Fibroblast of the conjunctiva (primary cell): ENCODE measurements at regions not wholly inside any gene's neighbourhood (a gene's known extent, or its start where the extent isn't known, plus 50 kb on each side); places are given as distances from the start of the nearest gene placed in this dataset.

ENCODE experiments used
- DNase-seq: peaks from one replicate; pipeline ENCODE4 v3.0.0-alpha.2; 2010; ENCODE audit warnings: low read depth

- no peak for DNase-seq
These were observed 147.5 kb upstream of the RBFOX1 start for GRCh38 chr16:7185165-7185564.

GRCh38 chr16:7183768-7184167, 148.9 kb upstream of the RBFOX1 start:
- DNase-seq = no peak

- DNase-seq = no peak
These were observed 150.0 kb upstream of the RBFOX1 start for GRCh38 chr16:7182510-7183109.

GRCh38 chr16:7177875-7178274, 154.8 kb upstream of the RBFOX1 start:
- no peak for DNase-seq

GRCh38 chr16:7171151-7171550, 161.5 kb upstream of the RBFOX1 start:
- no peak for DNase-seq

- no peak for DNase-seq
These were observed 165.0 kb upstream of the RBFOX1 start for GRCh38 chr16:7167626-7168025.

- DNase-seq = no peak
These were observed 170.8 kb upstream of the RBFOX1 start for GRCh38 chr16:7161891-7162290.

GRCh38 chr16:7160093-7160492, 172.6 kb upstream of the RBFOX1 start:
- no peak for DNase-seq

GRCh38 chr16:7158481-7158880, 174.2 kb upstream of the RBFOX1 start:
- no peak for DNase-seq

GRCh38 chr16:7150230-7150629, 182.4 kb upstream of the RBFOX1 start:
- no peak for DNase-seq

- DNase-seq = no peak
These were observed 184.0 kb upstream of the RBFOX1 start for GRCh38 chr16:7148606-7149005.

- DNase-seq = no peak
These were observed 191.7 kb upstream of the RBFOX1 start for GRCh38 chr16:7140899-7141298.

GRCh38 chr16:7137560-7138330, 194.9 kb upstream of the RBFOX1 start:
- DNase-seq = no peak

GRCh38 chr16:7132465-7132864, 200.2 kb upstream of the RBFOX1 start:
- DNase-seq = no peak

- DNase-seq = no peak
These were observed 207.9 kb upstream of the RBFOX1 start for GRCh38 chr16:7124701-7125100.

- DNase-seq = no peak
These were observed 208.4 kb upstream of the RBFOX1 start for GRCh38 chr16:7124242-7124641.

- no peak for DNase-seq
These were observed 215.9 kb upstream of the RBFOX1 start for GRCh38 chr16:7116734-7117133.

GRCh38 chr16:7115898-7116297, 216.7 kb upstream of the RBFOX1 start:
- no peak for DNase-seq

GRCh38 chr16:7113949-7114348, 218.7 kb upstream of the RBFOX1 start:
- no peak for DNase-seq

GRCh38 chr16:7113395-7113794, 219.2 kb upstream of the RBFOX1 start:
- no peak for DNase-seq

GRCh38 chr16:7111265-7111664, 221.4 kb upstream of the RBFOX1 start:
- DNase-seq = no peak

GRCh38 chr16:7107436-7107835, 225.2 kb upstream of the RBFOX1 start:
- no peak for DNase-seq

- DNase-seq = no peak
These were observed 229.6 kb upstream of the RBFOX1 start for GRCh38 chr16:7103056-7103455.

- no peak for DNase-seq
These were observed 231.6 kb upstream of the RBFOX1 start for GRCh38 chr16:7101054-7101453.
